WTC11 (cell line): ENCODE measurements at regions not wholly inside any gene's neighbourhood (a gene's known extent, or its start where the extent isn't known, plus 50 kb on each side); places are given as distances from the start of the nearest gene placed in this dataset.

Experiments
- FOXP1 ChIP-seq: sonication (generic); formaldehyde crosslinking; IDR thresholded peaks from 2 replicates; pipeline ENCODE4 v1.8.0; 2022; ENCODE audit warnings: missing genetic modification reagents, mild to moderate bottlenecking, moderate library complexity, borderline replicate concordance
- MAX ChIP-seq: sonication (generic); formaldehyde crosslinking; IDR thresholded peaks from 2 replicates; pipeline ENCODE4 v1.8.0; 2022; ENCODE audit warnings: mild to moderate bottlenecking, missing genetic modification reagents
- MYBL2 ChIP-seq: sonication (generic); formaldehyde crosslinking; IDR thresholded peaks from 2 replicates; pipeline ENCODE4 v1.8.1; 2023; ENCODE audit warnings: mild to moderate bottlenecking, moderate library complexity, missing genetic modification reagents
- NFYB ChIP-seq: sonication (generic); formaldehyde crosslinking; conservative IDR thresholded peaks from 2 replicates; pipeline ENCODE4 v1.8.0; 2022; ENCODE audit warnings: low read depth, missing genetic modification reagents
- TEAD1 ChIP-seq: sonication (generic); formaldehyde crosslinking; IDR thresholded peaks from 2 replicates; pipeline ENCODE4 v1.8.0; 2022; ENCODE audit warnings: mild to moderate bottlenecking, missing genetic modification reagents
- TF ChIP-seq, protein P1 (sequence below): sonication (generic); formaldehyde crosslinking; conservative IDR thresholded peaks from 2 replicates; pipeline ENCODE4 v1.8.1; 2022; ENCODE audit warnings: mild to moderate bottlenecking, missing genetic modification reagents
- TF ChIP-seq, protein P2 (sequence below): fragments of 250-450 bp; sonication (Bioruptor Pico); conservative IDR thresholded peaks from 2 replicates; pipeline ENCODE4 v1.9.0; 2021; ENCODE audit warnings: mild to moderate bottlenecking
- TF ChIP-seq, protein P3 (sequence below): fragments of 200-600 bp; IDR thresholded peaks from 2 replicates; pipeline ENCODE4 v1.8.0; 2022; ENCODE audit warnings: antibody characterized with exemption

DNA sequence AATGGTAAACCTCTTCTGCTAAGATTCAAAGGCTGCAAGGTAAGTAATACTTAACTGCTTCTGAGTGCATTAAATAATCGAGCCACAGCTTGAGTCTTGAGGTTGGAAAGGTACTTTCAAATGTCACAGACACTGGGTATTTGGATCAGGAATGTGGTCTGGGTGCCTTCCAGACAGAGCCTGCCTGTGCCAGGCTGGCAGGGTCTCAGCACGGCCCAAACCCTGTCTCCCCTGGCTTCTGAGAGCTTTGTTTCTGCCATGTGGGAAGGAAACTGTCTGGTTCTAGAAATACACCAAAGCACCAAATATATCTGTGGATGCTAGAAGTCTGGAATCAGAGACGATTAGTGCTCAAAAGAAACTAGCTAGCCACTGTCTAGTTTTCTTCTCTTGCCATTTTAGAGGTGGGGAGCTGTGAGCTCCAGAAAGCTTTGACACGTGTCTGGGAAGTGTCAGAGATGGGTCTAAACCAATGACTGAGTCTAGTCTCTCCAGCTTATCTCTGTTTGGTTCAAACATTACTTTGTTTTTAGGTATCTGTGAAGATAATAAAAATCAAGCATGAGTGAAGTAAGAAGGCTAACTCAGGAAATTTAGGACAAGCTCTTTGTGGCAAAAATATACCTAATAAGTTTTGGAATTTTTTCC is 162.8 kb downstream of the CYP26A1 start:
- TF ChIP-seq FOXP1 (CRISPR knock-in tag): no peak
- no peak for TF ChIP-seq MYBL2 (CRISPR knock-in tag)
- TF ChIP-seq, protein P1, sequence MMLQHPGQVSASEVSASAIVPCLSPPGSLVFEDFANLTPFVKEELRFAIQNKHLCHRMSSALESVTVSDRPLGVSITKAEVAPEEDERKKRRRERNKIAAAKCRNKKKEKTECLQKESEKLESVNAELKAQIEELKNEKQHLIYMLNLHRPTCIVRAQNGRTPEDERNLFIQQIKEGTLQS (CRISPR knock-in tag): no peak
- TF ChIP-seq, protein P2, sequence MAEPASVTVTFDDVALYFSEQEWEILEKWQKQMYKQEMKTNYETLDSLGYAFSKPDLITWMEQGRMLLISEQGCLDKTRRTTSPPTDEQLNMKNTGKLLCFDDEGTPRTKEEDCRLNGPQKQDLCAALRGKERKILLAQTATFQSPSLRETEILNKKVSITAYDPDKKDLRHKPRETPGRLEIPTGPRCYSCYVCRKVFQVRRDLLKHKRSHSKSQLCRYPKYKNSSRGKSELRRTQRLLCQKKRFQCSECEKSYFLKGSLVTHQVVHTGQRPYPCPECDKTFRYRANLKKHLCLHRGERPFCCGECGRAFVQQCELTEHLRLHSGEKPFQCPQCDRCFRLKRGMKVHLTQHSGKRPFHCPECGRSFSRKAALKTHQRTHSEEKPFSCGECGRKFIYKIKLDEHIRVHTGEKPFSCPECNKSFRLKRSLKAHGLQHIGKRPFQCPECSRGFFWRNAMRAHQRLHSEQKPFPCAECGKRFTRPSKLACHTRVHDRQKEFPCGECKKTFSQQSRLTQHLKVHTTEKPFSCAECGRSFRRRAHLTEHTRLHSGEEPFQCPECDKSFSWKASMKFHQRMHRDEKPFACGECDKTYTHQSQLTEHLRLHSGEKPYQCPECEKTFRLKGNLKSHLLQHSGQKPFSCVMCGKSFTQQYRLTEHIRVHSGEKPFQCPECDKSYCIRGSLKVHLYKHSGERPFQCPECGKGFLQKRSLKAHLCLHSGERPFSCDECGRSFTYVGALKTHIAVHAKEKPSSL: no peak
- TF ChIP-seq MAX (CRISPR knock-in tag): no peak
- no peak for TF ChIP-seq NFYB (CRISPR knock-in tag)
- no peak for TF ChIP-seq TEAD1 (CRISPR knock-in tag)
- TF ChIP-seq, protein P3, sequence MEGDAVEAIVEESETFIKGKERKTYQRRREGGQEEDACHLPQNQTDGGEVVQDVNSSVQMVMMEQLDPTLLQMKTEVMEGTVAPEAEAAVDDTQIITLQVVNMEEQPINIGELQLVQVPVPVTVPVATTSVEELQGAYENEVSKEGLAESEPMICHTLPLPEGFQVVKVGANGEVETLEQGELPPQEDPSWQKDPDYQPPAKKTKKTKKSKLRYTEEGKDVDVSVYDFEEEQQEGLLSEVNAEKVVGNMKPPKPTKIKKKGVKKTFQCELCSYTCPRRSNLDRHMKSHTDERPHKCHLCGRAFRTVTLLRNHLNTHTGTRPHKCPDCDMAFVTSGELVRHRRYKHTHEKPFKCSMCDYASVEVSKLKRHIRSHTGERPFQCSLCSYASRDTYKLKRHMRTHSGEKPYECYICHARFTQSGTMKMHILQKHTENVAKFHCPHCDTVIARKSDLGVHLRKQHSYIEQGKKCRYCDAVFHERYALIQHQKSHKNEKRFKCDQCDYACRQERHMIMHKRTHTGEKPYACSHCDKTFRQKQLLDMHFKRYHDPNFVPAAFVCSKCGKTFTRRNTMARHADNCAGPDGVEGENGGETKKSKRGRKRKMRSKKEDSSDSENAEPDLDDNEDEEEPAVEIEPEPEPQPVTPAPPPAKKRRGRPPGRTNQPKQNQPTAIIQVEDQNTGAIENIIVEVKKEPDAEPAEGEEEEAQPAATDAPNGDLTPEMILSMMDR: no peak
